AG04450 (cell line): ENCODE measurements at regions not wholly inside any gene's neighbourhood (a gene's known extent, or its start where the extent isn't known, plus 50 kb on each side); places are given as distances from the start of the nearest gene placed in this dataset.

Experiments used
- CTCF ChIA-PET: fragments of 300-600, 350-600 bp; formaldehyde crosslinking; extraction: SDS; loops from one replicate; lab custom pipeline; 2022; ENCODE audit warnings: antibody characterized with exemption, inconsistent platforms; lab: Charles Lee
- POLR2A ChIA-PET: fragments of 350-600 bp; formaldehyde crosslinking; extraction: SDS; loops from one replicate; lab custom pipeline; 2021; ENCODE audit warnings: antibody characterized with exemption, inconsistent platforms; lab: Yijun Ruan, JAX
- DNase-seq: peaks from one replicate; pipeline ENCODE4 v3.0.0-alpha.2; 2011; ENCODE audit warnings: low read depth, low spot score
- H3K27ac ChIP-seq: one replicate; pipeline ENCODE4 v1.5.1; 2012; ENCODE audit warnings: low read depth, low read length, control low read depth
- H3K27me3 ChIP-seq: one replicate; pipeline ENCODE4 v1.6.0; 2012; ENCODE audit warnings: low read length; ENCODE audit not compliant: control insufficient read depth, insufficient read depth
- H3K4me3 ChIP-seq: 2 replicates; pipeline ENCODE4 v1.5.1; 2011; ENCODE audit warnings: mild to moderate bottlenecking, low read depth, low read length, control low read depth
- H3K9me3 ChIP-seq: 2 replicates; pipeline ENCODE4 v1.5.1; 2012; ENCODE audit warnings: low read length; ENCODE audit not compliant: control insufficient read depth, insufficient read depth
- TF ChIP-seq, protein P1 (sequence below): IDR thresholded peaks from 2 replicates; pipeline ENCODE4 v1.5.1; 2011; ENCODE audit warnings: low read depth, low read length, control low read depth, inconsistent platforms

DNA sequence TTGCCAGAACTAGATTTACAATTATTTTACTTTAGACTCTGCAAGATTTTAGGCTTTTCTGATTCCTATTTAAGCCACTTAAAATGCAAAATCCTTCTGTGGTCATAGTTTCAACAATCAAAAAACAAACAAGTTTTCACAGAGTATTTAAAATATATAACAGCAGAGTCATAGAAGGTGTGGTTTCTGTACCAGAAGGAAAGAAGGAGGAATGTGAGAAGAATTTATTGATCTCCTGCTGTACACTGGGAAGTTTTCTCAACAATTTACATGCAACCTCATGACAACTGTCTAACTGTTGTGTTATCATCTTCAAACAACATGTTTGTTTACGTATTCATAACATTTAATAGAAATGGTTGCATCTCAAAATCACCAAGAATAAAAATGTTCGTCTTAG lies 102.3 kb upstream of the CEP126 start:
- CTCF ChIA-PET = no interaction called here

GRCh38 chr11:101810546-101810945 lies 104.3 kb upstream of the CEP126 start:
- CTCF ChIA-PET = interaction anchor here (1.4 kb wide), 1 partner anchor 353 kb away, joined by 4 read pairs; no protein-coding TSS in a partner anchor
- Histone ChIP-seq H3K9me3 (no peaks in the 10 kb centered on the region), H3K4me3 (no peak overlapping the region), H3K27me3 (no peaks in the 10 kb centered on the region), H3K27ac (no peak overlapping the region)
- DNase-seq = no peak
- POLR2A ChIA-PET = no interaction called here
- TF ChIP-seq, protein P1, sequence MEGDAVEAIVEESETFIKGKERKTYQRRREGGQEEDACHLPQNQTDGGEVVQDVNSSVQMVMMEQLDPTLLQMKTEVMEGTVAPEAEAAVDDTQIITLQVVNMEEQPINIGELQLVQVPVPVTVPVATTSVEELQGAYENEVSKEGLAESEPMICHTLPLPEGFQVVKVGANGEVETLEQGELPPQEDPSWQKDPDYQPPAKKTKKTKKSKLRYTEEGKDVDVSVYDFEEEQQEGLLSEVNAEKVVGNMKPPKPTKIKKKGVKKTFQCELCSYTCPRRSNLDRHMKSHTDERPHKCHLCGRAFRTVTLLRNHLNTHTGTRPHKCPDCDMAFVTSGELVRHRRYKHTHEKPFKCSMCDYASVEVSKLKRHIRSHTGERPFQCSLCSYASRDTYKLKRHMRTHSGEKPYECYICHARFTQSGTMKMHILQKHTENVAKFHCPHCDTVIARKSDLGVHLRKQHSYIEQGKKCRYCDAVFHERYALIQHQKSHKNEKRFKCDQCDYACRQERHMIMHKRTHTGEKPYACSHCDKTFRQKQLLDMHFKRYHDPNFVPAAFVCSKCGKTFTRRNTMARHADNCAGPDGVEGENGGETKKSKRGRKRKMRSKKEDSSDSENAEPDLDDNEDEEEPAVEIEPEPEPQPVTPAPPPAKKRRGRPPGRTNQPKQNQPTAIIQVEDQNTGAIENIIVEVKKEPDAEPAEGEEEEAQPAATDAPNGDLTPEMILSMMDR = no peak

More for the DNA sequence above, 102.3 kb upstream of the CEP126 start:
- POLR2A ChIA-PET = interaction anchor here (0.8 kb wide), 1 partner anchor 33 kb away, joined by 3 read pairs; no protein-coding TSS in a partner anchor
- no peak overlapping the region for H3K27ac ChIP-seq
- H3K9me3 ChIP-seq = no peaks in the 10 kb centered on the region
- TF ChIP-seq, protein P1 = no peak
- no peak for DNase-seq
- no peak overlapping the region for H3K4me3 ChIP-seq
- H3K27me3 ChIP-seq = no peaks in the 10 kb centered on the region

DNA sequence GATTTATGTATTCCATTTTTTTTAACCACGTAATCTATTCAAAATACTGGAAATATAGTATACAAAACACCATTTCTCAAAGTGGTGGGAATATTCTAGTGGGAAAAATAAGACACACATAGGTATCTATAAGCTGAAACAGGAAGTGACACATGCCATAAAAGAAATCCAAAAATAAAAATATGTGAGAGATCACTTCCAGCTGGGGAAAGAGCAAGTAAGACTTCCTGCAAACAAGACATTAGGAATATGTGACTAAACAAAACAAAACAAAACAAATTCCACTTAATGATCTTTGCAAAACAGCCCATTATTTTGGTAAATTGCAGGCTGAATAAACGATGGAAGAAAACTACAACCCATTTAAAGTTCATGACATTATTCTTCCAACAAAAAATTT lies 107.3 kb upstream of the CEP126 start:
- TF ChIP-seq, protein P1 = no peak
- Histone ChIP-seq H3K4me3 (no peak overlapping the region), H3K9me3 (no peaks in the 10 kb centered on the region), H3K27ac (no peak overlapping the region), H3K27me3 (no peaks in the 10 kb centered on the region)
- ChIA-PET CTCF (interaction anchor here (1.0 to 1.3 kb wide), 2 partner anchors 40 to 53 kb away, joined by 3 to 4 read pairs; no protein-coding TSS in a partner anchor), POLR2A (no interaction called here)
- no peak for DNase-seq

DNA sequence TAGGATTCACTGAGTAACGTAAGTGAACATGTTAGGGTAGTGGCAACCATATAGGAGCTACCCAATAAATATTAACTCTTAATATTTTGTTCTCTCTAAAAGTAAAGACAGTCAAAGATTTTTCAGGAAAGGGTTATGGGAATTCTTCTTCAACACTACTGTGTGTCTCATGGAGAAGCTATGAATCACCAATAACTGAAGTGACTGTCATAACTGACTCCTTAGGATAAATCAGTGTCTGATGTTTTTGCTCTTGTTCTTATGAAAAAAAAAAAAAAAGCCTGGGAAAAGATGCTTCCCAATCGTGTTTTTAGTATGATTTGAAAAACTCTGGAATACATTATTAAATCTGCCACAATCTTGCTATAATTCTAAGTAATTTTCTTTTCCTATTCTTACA lies 111.2 kb upstream of the CEP126 start:
- no peaks in the 10 kb centered on the region for H3K9me3 ChIP-seq
- no peak overlapping the region for H3K27ac ChIP-seq
- ChIA-PET POLR2A (no interaction called here), CTCF (interaction anchor here (0.7 kb wide), 1 partner anchor 133 kb away, joined by 5 read pairs; no protein-coding TSS in a partner anchor)
- H3K4me3 ChIP-seq = no peak overlapping the region
- no peak for DNase-seq
- TF ChIP-seq, protein P1 = no peak
- H3K27me3 ChIP-seq = no peaks in the 10 kb centered on the region

- no peaks in the 10 kb centered on the region for H3K27me3 ChIP-seq
- TF ChIP-seq, protein P1 = no peak
- H3K9me3 ChIP-seq = no peaks in the 10 kb centered on the region
- H3K27ac ChIP-seq = no peak overlapping the region
- ChIA-PET POLR2A (no interaction called here), CTCF (interaction anchor here (1.2 to 1.6 kb wide), 2 partner anchors 11 to 64 kb away, joined by 4 read pairs; no protein-coding TSS in a partner anchor)
- no peak overlapping the region for H3K4me3 ChIP-seq
- no peak for DNase-seq
Observed at GRCh38 chr11:101797335-101797734, 117.5 kb upstream of the CEP126 start.
